CD4-positive, alpha-beta T cell treated with Interleukin-10 for 1 hour (primary cell): ENCODE measurements at regions not wholly inside any gene's neighbourhood (a gene's known extent, or its start where the extent isn't known, plus 50 kb on each side); places are given as distances from the start of the nearest gene placed in this dataset.
A peak's percentile ranks its signal among the peaks of the same experiment; 100 is the strongest.
"Not testable (repeated sequence)": the region's sequence is repeated elsewhere in the genome, so short reads cannot be mapped to it uniquely, and the experiment has no call there.

Source experiments
- DNase-seq: peaks from one replicate; pipeline ENCODE4 v3.0.0-alpha.2; 2020

DNA sequence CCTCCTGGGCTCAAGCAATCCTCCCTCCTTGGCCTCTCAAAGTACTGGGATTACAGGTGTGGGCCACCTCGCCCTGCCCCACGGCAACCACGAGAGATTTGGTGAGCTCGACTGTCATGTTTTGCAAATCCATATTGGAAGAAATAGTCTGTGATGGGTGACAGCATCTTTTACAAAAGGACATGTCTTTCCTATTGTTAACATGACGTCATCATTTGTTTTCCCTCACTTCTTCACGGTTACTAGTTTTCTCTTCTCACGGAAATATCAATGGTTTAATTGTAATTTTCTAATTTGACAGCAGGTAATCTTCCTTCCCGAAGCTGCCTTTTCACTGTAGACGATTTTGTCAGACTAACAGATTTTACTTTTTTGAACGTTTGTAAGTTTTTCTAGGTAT is 110.8 kb upstream of the GREM2 start:
- DNase-seq = no peak

DNA sequence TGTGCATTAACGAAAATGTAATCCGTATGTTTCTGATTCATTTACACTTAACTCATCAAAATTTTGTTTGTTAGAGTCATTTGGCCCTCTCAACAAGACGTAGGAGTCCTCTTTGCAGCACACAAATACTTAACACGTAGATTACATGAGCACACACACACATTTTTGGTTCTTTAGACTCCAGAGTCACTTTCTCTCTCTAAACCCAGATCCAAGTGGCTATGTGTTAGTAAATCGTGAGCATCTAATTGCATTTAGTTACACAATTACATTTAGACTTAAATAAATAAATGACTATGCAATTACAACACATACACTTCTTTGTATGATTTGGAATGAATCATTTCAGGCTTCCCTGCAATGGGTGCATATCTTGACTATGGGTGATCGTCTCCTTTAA is 109.0 kb upstream of the GREM2 start:
- no peak for DNase-seq

DNA sequence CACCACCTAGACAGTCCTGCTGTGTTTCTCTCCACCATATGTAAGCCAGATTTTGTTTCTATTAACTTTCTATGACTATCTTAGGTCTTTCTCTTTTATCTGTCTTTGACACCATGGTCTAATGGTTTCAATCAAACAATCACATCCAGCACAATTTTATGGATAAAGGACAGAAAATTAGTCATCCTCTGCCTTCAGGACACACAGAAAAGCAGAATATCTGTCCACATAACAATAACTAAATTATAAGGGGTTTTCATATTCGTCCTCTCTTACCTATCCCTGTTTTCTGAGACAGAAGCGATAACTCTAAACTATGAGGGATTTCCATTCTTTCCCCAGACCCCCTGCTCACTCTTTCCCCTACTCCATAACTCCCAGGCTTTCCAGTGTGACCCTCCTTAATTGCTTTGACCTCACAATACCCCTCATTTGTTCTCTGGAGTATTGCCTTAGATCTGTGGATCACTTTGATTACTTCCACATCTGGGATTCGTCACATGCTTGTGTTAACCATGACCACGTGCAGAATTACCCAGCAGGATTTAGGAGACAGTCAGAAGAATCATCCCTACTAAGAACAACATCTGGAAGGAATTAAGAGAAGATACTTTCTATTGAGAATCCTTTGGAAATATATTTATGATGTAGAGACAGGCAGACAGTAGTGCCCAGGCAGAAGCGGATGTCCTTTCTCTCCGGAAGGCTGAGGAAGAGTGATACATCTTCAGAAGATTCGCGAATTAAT is 108.2 kb upstream of the GREM2 start:
- no peak for DNase-seq

DNA sequence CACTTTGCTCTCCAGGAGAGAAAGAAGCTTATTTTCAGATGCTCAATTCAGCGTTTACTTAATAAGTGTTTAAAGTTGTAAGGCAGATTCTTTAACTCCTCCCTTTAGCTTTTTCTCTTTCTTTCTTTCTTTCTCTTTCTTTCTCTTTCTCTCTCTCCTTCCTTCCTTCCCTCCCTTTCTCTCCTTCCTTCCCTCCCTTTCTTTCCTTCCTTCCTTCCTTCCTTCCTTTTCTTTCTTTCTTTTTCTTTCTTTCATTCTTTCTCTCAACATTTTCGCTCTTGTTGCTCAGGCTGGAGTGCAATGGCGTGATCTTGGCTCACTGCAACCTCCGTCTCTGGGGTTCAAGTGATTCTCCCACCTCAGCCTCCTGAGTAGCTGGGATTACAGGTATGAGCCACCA is 104.6 kb upstream of the GREM2 start:
- not testable (repeated sequence) for DNase-seq

DNA sequence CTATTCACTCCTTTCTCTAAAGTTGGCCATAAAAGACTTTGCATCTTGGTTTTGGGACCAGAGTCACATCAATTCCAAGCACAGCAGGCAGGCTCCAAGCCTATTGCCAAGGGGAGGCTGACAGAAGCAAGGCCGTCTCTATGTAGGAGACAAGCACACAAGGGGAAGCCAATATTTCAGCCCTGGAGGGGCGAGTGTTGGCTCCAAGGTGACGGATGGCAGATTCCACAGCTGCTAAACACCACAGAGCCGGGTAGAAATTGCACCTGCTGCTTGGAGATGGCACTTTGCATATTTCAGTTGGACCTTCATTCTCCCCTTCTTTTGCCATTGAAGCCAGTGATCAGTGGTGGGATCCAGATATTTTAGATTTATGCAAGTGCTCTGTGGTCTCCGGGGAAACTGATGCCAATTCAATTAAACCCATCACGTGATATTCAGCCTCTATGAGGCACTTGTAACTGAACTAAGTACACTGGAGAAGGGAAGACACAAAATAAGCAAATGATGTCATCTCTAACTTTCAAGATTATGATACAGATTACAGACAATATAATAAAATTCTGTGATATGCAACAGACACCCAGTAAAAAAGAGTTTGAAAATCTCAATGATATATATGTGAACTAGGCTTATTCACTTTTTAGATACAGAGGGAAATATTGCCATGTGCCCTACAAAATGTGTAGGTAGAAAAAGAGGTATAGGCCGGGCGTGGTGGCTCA is 102.8 kb upstream of the GREM2 start:
- DNase-seq = no peak

DNA sequence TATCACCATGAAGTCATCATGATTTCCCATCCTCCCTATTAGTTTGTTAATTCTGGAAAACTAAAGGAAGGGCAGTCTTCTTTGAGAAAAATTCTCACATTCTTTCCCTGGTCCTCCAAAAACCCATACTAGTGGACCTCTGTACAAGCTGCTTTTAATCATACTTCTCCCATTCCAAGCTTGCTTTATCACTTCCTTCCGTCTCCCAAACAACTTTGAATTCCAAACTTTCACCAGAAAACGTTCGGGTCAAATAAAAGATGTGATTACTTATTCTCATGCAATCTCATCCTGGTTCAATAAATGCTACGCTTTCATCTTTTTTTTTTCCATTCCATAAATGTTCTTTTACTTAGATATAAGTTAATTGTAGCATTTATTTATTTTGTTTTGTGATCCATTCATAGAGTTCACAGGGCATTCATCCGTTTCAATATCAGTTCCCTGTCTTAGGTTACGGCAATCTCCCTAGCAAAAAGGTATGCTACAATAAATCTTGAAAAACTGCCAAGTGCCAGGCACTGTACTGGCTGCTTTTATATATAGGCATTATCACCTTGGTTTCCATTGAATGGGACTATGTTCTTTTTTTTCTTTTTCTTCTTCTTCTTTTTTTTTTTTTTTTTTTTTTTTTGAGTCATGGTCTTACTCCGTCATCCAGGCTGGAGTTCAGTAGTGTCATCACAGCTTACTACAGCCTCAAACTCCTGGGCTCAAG is 100.2 kb upstream of the GREM2 start:
- DNase-seq = no peak

DNA sequence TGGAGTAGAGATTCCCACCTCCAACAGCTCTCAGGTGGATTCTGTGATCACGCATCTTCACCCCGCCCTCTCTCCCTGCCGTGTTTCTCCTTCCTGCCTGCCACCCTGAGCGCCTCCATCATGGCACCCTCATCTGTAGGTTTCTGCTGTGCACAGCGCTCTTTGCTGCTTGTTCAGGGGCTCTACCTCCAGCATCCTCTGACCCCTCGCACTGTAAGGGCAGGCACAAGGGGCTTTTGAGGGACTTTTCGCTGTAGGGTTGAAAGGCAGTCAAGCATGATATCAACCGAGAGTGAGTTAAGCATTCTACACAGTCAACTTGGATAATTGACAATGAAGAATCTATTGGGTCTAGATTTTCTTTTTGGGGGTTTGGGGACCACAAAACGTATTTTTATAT is 99.1 kb upstream of the GREM2 start:
- DNase-seq = no peak

DNA sequence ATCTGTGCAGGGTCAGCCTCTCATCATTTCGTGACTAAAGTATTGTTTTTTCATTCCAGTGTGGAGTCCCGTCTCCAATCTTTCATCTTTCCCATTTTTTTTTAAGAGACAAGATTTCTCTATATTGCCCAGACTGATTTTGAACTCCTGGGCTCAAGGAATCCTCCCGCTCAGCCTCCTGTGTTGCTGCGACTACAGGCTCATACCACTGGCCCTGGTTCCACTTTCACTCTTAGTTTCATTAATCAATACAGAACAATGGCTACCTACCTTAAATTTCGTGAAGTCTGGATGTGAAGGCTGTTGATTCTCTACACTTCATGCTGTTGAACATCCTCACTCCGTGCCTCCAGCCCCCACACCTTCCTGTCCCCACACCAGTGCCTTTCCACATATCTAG is 97.7 kb upstream of the GREM2 start:
- DNase-seq = no peak

DNA sequence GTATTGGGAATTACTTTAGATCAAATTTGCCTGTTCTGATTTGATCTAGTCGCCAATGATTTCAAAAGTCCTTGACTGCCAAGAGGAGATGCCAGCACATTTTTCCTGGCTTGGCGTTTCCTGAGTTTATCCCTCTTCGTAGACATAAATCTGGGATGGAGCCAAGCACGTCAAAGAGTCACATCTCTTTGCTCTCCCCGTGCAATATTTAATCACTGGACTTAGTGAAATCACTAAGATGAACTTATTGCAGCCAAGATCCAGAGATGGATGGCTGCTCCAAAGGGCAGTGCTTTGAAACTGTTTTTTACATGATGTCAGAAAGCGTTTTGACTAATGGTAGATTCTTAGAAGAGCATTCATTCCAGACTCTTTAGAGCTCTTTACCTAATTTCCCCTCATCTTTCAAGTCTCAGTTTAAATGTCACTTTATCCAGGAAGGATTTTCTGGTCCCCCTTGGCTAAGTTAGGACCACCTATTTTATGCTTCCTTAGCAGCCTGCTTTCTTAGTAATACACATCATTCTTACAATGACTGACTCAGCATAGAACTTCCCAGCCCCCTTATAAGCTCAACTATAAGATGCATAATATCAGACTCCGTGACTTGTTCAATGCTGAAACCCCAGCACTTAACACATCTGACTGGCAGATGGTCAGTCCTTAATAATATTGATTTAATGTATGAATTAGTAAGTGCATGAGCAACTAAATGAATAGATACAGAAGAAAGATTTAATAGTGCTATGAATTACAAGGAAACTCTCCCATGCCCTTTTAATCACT is 94.4 kb upstream of the GREM2 start:
- DNase-seq = no peak

DNA sequence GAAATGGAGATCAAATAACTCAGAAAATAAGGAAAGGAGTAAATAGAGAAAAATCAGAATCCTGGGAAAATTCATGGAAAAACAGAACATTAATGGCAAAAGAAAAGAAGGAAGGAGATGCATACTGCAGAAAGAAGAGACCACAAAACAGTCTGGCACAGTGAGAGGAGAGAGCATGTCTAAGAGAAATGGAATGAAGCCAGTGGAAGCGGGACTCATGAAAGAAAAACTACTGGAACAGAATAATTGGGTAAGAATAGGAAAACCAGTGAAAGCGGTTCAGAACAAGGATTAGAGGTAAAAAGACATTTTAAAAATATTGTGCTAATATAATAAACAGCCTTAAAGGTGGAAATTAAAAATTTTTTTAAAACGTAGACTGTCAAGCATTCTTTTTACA is 93.6 kb upstream of the GREM2 start:
- no peak for DNase-seq

DNA sequence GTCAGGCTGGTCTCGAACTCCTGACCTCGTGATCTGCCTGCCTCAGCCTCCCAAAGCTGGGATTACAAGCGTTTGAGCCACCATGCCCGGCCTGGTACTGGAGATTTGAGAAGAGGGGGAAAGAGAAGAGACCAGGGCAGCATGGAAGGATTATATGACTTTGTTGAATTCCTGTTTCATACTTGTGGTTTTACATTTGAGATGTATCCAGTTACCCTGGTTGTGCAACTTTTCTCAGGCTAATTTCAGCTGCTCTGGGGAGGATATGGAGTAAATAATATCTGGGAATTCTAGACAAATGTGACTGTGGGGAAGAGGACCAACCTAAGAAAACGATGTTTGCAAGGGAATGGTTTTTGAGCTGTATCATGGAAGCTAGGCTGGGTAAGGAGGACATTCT is 89.5 kb upstream of the GREM2 start:
- DNase-seq = no peak

DNA sequence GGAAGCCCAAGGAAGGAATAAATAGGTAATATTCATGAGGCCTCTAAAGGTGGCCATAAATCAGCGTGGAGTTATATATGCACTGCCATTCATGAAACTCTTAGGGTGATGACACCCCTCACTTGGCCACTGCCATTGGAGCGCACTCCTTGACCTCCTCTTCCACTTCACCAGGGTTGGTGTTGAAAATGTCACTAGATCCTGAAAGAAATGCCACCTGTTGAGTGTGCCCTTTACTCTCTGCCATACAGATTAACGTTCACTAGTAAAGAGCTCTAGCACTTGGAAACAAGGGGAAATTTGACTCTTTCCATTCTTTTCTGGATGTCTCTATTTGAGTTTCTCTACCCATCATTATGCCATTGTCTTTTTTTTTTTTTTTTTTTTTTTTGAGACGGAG is 83.5 kb upstream of the GREM2 start:
- no peak for DNase-seq

DNA sequence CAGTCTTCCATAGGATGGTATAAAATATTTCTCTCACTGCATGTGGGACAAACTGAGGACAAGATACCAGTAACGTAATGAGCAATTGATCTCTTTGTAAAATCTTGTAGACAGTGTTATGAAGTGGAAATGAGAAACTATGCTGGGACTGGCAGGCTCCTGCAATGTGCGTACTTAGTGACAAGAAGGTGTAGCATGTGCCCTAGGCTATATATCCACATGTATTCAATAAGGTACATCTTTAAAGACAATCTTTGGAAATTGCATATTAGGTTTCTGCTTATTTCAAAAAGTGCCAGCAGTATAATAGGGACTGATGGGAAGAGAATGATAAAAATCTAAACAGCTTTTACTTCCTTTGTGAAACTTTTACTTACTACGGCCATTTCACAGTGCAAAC is 81.9 kb upstream of the GREM2 start:
- no peak for DNase-seq

DNA sequence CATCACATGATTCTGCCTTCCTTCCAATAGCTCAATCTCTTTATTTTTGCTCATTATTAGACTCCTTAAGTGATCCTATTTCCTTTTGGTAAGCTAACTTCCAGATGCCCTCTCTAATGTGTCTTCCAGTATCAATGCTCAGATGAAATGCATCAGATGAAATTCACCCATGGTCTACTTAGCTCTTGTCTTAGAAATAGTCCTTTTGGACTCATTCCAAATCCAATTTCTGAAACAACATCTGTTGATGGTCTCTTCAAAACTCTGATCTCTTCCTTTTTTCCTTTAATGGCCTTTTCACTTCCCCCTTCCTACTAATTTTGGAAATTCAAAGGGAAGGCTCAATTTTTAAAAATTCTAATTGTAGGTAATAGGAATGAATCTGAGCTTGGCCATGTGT is 81.1 kb upstream of the GREM2 start:
- DNase-seq = no peak

DNA sequence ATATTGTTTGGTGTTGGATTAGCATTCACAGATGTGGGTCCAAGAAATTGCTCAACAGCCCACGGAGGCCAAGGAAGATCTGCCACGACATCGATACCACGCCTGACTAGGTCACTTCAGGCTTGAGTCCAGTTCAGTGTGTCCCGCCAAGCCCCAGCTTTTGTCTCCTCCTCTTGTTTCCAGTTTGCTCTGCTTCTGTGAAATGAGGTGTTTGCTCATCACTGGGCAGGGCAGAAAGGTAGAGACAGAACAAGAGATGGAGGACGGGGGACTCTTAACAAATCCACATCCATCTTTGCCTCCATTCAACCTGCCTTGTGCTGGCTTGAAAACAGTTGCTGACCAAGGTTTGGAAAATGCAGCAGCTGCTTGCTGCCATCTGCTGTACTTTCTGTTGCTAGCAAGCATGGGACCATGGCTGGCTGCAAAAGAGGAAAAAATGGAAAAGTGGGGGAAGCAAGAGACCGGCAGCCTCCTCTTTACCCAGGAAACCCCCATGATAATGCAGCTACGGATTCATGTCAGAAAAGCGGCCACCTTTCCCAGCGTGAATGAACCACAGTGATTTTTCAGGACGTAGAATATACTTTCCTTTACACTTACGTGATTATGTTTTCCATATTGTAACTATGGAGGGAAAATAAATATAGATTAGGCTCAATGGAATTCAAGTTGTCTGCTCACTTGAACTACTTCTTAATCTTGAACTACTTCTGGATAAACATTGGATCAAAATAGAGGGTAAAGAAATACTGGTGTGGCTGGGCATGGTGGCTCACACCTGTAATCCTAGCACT is 80.2 kb upstream of the GREM2 start:
- DNase-seq = peak; percentile 25

DNA sequence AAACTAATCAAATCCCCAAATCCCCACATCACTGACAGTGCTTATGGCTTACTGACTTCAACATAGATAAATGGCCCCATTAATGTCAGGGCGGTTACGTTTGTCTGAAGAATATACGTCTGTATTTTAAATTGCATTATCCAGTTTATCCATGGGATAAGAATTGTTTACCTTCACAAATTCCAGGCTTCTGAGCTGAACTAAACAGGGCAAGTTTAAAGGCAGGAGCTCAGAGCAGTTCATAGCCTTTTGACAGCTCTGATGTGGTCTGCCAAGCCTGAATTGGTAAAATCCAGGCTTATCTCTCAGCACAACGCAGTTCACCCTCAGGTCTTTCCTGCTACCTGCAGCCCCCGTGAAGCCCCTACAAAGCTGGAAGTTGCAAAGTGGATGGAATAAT is 79.5 kb upstream of the GREM2 start:
- no peak for DNase-seq

DNA sequence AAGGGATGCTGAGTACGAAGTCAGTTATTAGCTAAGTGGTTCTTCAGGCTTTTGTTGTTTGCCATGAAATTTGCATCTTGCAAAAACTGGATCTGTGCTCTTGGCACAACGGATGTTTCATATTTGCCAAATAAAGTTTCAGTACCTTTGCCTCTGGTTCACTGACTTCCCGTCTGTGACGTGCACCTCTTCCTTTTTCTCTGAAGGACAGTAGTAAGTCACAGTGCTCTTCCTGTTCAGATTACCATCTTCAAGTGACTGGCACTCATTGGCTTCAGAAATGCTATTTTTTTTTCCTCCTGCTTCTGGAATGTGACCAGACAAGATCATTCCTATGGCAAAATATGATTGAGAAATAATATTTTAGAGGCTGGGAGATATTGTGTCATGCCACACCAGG is 75.9 kb upstream of the GREM2 start:
- peak; percentile 40 for DNase-seq

DNA sequence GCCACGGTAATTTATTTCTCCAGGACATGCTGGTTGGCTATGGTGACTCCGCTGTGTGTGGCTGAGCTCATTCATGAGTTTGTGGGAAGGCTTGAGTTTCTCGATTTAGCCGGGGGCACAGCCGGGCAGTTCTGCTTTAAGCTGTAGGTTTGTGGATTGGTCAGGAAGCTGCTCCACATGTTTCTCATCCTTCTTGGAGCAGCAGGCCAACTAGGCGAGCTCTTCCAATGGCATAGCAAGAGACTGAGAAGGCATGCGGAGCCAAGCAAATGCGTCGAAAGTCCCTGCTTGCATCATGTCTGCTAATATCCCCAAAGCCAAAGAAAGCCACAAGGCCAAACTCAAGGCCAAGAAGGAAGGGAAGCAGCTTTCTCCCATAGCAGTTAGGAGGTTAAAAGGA is 71.6 kb upstream of the GREM2 start:
- no peak for DNase-seq

DNA sequence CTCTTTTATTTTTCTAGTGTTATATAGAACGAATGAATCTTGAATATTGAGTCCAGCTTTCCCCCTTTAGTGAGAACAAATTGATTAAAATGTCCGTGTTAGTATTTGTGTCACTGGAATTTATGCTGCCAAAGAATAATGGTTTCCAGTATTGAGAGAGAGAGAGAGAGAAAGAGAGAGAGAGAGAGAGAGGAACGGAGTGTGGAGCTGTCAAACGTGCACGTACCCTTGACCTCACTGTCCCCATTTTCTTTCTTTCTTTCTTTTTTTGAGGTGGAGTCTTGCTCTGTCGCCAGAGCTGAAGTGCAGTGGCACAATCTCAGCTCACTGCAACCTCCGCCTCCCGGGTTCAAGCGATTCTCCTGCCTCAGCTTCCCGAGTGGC is 70.9 kb upstream of the GREM2 start:
- no peak for DNase-seq

DNA sequence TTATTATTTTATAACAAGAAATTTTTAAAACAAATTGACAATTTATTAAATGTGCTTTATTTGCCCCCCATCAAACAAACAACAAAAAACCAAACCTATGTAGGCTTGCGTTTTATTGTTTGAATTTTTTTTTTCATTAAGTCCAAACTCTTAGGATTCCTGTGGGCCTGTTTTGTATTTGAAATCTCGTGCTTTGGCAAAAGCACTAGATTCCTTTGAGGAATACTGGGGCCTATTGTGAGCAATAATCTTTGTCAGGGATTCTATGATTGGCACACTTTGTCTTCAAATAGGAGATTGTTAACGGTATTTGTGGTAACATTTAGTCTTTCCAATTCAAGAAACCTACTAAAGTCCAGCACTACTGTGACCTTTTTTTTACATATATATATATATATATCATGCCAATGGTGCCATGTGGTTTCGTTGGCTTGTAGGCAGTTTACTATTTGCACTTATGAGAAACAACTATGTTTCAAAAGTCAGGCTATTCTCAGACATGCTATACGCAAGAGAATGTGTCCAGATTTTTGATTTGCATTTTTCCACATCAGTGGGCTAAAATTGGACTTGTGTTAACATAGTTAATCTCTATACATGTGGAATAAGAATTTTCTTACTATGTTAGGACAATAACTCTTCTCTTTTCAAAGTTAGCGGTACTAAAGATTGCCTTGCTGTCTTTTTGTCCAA is 70.4 kb upstream of the GREM2 start:
- no peak for DNase-seq

DNA sequence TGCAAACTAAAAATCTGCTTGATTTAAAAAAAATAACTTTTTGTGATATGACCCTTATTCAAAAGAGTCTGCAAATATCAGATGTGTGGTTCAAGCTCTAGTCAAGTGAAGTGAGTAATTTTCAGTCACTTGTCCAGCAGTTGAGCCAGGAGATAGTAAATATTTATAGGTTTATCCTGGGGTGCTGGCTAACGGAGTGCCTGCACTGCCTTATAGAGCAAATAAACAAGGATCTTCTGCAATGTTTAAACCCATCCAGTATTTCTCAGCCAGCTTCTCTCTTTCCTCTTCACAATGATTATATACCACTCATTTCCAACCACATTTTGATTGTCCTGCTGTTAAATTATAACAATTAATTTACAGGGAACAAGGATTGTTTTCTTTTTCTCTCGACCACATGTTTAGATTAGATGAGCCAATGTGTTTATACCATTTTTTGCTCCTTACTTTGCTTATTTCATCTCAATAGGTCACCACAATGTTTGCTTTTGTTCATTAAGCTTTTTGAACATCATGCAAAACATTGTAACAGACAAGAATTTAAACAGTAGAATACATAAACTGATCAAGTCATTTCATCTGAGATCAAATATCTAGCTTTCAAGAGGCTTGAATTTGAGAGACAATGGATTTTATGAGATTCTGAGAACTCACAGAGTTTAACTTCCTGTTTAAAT is 60.3 kb upstream of the GREM2 start:
- DNase-seq = no peak
